Parathyroid adenoma (tissue), 2 donors: ENCODE measurements at regions not wholly inside any gene's neighbourhood (a gene's known extent, or its start where the extent isn't known, plus 50 kb on each side); places are given as distances from the start of the nearest gene placed in this dataset.

ENCODE experiments used
- H2AFZ ChIP-seq: fragments of 300-600 bp; sonication (generic); one replicate; pipeline ENCODE4 v1.7.0; 2017; ENCODE audit warnings: antibody characterized with exemption, mild to moderate bottlenecking
- H3K27ac ChIP-seq: fragments of 300-600 bp; sonication (generic); one replicate; pipeline ENCODE4 v1.7.0; 2017
- H3K27me3 ChIP-seq: fragments of 300-600 bp; sonication (generic); one replicate; pipeline ENCODE4 v1.7.0; 2017; ENCODE audit warnings: low read length; ENCODE audit not compliant: control insufficient read depth, insufficient read depth
- H3K36me3 ChIP-seq: fragments of 300-600 bp; sonication (generic); one replicate; pipeline ENCODE4 v1.7.0; 2017; ENCODE audit warnings: low read length; ENCODE audit not compliant: control insufficient read depth, insufficient read depth
- H3K4me1 ChIP-seq: fragments of 300-600 bp; sonication (generic); one replicate; pipeline ENCODE4 v1.7.0; 2017; ENCODE audit warnings: control low read depth
- H3K4me2 ChIP-seq: fragments of 300-600 bp; sonication (generic); one replicate; pipeline ENCODE4 v1.7.0; 2017; ENCODE audit warnings: low read length
- H3K4me3 ChIP-seq: fragments of 300-600 bp; sonication (generic); one replicate; pipeline ENCODE4 v1.7.0; 2017; ENCODE audit warnings: low read depth, low read length
- H3K79me2 ChIP-seq: fragments of 300-600 bp; sonication (generic); one replicate; pipeline ENCODE4 v1.7.0; 2017; ENCODE audit warnings: control low read depth
- H3K9ac ChIP-seq: fragments of 300-600 bp; sonication (generic); one replicate; pipeline ENCODE4 v1.7.0; 2017; ENCODE audit warnings: mild to moderate bottlenecking
- H3K9me3 ChIP-seq: fragments of 300-600 bp; sonication (generic); one replicate; pipeline ENCODE4 v1.7.0; 2017; ENCODE audit warnings: low read length; ENCODE audit not compliant: control insufficient read depth
- TF ChIP-seq, protein P1 (sequence below): fragments of 300-600 bp; sonication (generic); IDR thresholded peaks from one replicate; pipeline ENCODE4 v1.7.0; 2017; ENCODE audit warnings: antibody characterized with exemption, mild to moderate bottlenecking
- donor health status: primary hyperparathyroidism.

DNA sequence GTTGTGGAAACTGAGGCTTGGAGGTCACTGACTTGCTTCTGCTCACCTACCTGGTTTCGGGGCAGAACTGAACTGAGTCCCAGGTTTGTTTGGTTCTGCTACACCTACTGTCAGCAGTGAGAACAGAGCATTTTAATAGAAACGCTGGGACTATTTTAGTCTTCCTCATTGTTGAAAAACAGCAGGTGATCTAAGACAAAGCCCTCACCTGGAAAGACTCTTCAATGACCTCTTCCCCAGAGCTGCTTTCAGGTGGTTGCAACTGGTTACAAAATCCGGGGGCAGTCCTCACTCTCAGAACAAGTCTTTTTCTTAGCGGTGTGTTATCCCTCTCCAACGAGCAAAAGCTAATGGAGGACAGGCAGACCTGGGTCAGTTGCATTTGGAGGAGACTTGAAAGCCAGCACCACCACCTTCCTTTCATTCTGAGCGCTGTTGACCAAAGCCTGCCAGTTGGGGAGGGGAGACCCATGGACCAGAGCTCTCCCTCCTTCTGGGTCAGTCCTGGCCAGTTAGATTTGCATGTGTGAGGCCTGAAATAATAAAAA is 217.0 kb downstream of the NCK2 start:
- no peak overlapping the region for H3K4me3 ChIP-seq
- no peaks in the 10 kb centered on the region for H3K79me2 ChIP-seq
- H3K4me2 ChIP-seq, result no peak overlapping the region
- no peak overlapping the region for H3K27ac ChIP-seq
- no peaks in the 10 kb centered on the region for H3K9me3 ChIP-seq
- no peak overlapping the region for H3K9ac ChIP-seq
- TF ChIP-seq, protein P1, sequence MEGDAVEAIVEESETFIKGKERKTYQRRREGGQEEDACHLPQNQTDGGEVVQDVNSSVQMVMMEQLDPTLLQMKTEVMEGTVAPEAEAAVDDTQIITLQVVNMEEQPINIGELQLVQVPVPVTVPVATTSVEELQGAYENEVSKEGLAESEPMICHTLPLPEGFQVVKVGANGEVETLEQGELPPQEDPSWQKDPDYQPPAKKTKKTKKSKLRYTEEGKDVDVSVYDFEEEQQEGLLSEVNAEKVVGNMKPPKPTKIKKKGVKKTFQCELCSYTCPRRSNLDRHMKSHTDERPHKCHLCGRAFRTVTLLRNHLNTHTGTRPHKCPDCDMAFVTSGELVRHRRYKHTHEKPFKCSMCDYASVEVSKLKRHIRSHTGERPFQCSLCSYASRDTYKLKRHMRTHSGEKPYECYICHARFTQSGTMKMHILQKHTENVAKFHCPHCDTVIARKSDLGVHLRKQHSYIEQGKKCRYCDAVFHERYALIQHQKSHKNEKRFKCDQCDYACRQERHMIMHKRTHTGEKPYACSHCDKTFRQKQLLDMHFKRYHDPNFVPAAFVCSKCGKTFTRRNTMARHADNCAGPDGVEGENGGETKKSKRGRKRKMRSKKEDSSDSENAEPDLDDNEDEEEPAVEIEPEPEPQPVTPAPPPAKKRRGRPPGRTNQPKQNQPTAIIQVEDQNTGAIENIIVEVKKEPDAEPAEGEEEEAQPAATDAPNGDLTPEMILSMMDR, result no peak
- no peak overlapping the region for H2AFZ ChIP-seq
- no peaks in the 10 kb centered on the region for H3K36me3 ChIP-seq
- no peaks in the 10 kb centered on the region for H3K4me1 ChIP-seq
- H3K27me3 ChIP-seq, result no peaks in the 10 kb centered on the region

DNA sequence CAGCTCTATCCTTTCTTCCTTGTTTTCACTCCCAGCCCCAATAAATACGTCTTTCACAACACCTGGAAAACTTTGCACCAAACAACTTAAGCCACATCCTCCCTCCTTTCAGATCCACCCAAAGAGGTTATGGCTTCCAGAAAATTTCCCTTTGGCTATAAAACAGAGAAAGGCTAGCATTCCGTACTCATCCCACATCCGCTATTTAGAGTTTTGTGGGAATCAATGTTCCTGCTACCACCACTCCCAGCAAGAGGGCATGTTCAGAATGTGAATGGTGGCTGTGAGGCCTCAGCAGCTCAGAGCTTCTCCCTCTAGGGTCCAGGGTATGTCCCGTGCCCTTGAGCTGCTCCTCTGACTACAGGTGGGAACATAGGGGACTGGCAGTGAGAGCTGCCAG is 214.6 kb downstream of the NCK2 start:
- H3K4me2 ChIP-seq, result no peak overlapping the region
- no peak overlapping the region for H2AFZ ChIP-seq
- H3K4me3 ChIP-seq, result no peak overlapping the region
- no peaks in the 10 kb centered on the region for H3K9me3 ChIP-seq
- H3K4me1 ChIP-seq, result no peaks in the 10 kb centered on the region
- no peaks in the 10 kb centered on the region for H3K27me3 ChIP-seq
- H3K36me3 ChIP-seq, result no peaks in the 10 kb centered on the region
- TF ChIP-seq, protein P1, result no peak
- no peak overlapping the region for H3K9ac ChIP-seq
- no peak overlapping the region for H3K27ac ChIP-seq
- H3K79me2 ChIP-seq, result no peaks in the 10 kb centered on the region

DNA sequence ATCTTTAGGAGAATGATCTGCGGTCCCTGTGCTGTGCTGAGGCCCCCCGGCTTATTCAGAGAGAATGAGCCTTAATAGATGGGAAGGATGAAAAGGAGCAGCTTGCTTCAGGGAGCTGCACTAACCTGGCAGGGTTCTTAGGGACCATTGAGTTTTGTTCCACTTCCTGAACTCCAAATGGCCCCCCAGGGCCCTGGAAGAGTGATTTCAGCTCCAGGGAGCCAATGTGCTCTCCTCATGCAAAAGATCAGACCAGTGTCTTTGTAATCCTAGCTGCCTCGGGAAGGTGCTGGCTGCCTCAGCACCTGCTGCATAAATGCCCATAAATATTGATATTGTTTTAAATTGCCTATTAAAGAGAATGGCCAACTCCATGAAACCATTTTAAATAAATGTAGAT is 210.2 kb downstream of the NCK2 start:
- Histone ChIP-seq H3K4me1 (no peaks in the 10 kb centered on the region), H3K4me3 (no peak overlapping the region), H3K27ac (no peak overlapping the region), H3K27me3 (no peaks in the 10 kb centered on the region), H3K9me3 (no peaks in the 10 kb centered on the region), H2AFZ (no peak overlapping the region), H3K9ac (no peak overlapping the region), H3K36me3 (no peaks in the 10 kb centered on the region), H3K4me2 (no peak overlapping the region), H3K79me2 (no peaks in the 10 kb centered on the region)
- TF ChIP-seq, protein P1, result no peak

DNA sequence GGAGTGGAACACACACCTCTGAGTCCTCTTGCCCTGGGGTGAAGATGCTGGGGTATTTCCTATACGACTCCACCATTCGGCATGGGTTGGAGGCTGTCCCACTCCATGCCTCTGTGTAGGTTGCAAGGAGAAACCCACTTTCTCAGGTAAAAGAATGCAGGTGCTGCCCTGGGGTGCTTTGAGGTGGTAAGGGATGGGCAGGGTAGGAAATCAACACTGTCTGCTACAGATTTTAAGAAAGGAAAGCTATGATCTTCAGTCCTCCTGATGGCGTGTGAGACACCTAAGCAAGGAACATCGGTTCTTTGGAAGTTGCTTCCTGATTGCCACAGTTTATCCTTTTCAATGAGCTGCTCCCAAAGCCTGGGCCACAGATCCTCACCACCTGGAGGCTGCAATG is 209.2 kb downstream of the NCK2 start:
- no peak overlapping the region for H3K4me2 ChIP-seq
- H3K27ac ChIP-seq, result no peak overlapping the region
- no peak overlapping the region for H3K9ac ChIP-seq
- no peaks in the 10 kb centered on the region for H3K36me3 ChIP-seq
- H3K4me1 ChIP-seq, result no peaks in the 10 kb centered on the region
- no peak overlapping the region for H3K4me3 ChIP-seq
- TF ChIP-seq, protein P1, result no peak
- no peaks in the 10 kb centered on the region for H3K79me2 ChIP-seq
- H3K27me3 ChIP-seq, result no peaks in the 10 kb centered on the region
- H3K9me3 ChIP-seq, result no peaks in the 10 kb centered on the region
- H2AFZ ChIP-seq, result no peak overlapping the region

DNA sequence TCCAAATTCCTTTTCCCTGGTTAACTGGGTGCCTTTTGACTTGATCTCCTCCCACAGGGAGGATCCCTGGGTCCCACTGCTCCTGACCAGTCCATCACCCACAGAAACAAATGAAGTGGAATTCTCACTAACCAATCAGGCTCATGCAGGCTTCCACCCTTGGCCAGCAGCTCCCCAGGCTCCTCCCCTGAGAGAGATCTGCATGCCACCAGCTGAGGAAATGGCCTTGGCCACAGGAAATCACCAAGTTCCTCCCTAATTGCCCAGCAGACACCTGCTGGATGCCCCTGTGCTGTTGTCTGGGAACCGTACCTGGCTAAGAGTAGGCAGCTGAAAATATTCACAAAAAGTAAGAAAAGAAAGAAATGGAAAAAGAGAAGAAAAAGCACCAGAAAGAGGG is 207.4 kb downstream of the NCK2 start:
- H3K27me3 ChIP-seq, result no peaks in the 10 kb centered on the region
- no peaks in the 10 kb centered on the region for H3K9me3 ChIP-seq
- H3K27ac ChIP-seq, result no peak overlapping the region

More for the DNA sequence above, 207.4 kb downstream of the NCK2 start:
- Histone ChIP-seq H3K4me3 (no peak overlapping the region), H3K4me2 (no peak overlapping the region), H3K9ac (no peak overlapping the region), H3K36me3 (no peaks in the 10 kb centered on the region), H3K4me1 (no peaks in the 10 kb centered on the region), H3K79me2 (no peaks in the 10 kb centered on the region), H2AFZ (no peak overlapping the region)
- TF ChIP-seq, protein P1, result no peak
